HEK293 (cell line): ENCODE measurements at regions not wholly inside any gene's neighbourhood (a gene's known extent, or its start where the extent isn't known, plus 50 kb on each side); places are given as distances from the start of the nearest gene placed in this dataset.

ENCODE experiments used
- CTCF ChIA-PET: fragments of 350-600 bp; formaldehyde crosslinking; extraction: SDS; loops from one replicate; lab custom pipeline; 2021; ENCODE audit warnings: antibody characterized with exemption; lab: Yijun Ruan, JAX
- POLR2A ChIA-PET: fragments of 300-600 bp; formaldehyde crosslinking; extraction: SDS; loops from one replicate; lab custom pipeline; 2020; ENCODE audit warnings: antibody characterized with exemption, inconsistent platforms; lab: Yijun Ruan, JAX
- H3K27ac ChIP-seq: fragments of 200-500 bp; sonication (Bioruptor generic); 2 replicates; pipeline ENCODE4 v1.5.1; 2014; ENCODE audit warnings: low read depth, low read length, control low read depth, inconsistent platforms; ENCODE audit errors: extremely low read depth
- H3K36me3 ChIP-seq, 2 experiments: fragments of 200-500 bp in 1 of 2; sonication (Bioruptor generic) in 1 of 2; 1 replicate in 1 of 2; 2 replicates in 1 of 2; pipeline ENCODE4 v1.5.1; 2014 to 2017; ENCODE audit warnings: inconsistent platforms in 2 of 2, low read length in 2 of 2; ENCODE audit not compliant: control insufficient read depth in 2 of 2, insufficient read depth in 1 of 2
- H3K4me1 ChIP-seq: fragments of 200-500 bp; sonication (Bioruptor generic); 2 replicates; pipeline ENCODE4 v1.5.1; 2014; ENCODE audit warnings: mild to moderate bottlenecking, low read length, inconsistent platforms; ENCODE audit not compliant: control insufficient read depth, insufficient read depth
- H3K4me3 ChIP-seq: 2 replicates; pipeline ENCODE4 v1.5.1; 2011; ENCODE audit warnings: low read depth, mild to moderate bottlenecking, control low read depth, low read length, moderate library complexity
- H3K9me3 ChIP-seq: fragments of 200-500 bp; sonication (Bioruptor generic); 2 replicates; pipeline ENCODE4 v1.5.1; 2014; ENCODE audit warnings: low read depth, low read length, inconsistent platforms; ENCODE audit not compliant: control insufficient read depth, insufficient read depth
- KLF7 ChIP-seq: fragments of 450-650 bp; formaldehyde crosslinking; IDR thresholded peaks from 2 replicates; pipeline ENCODE4 v1.5.1; 2016; ENCODE audit warnings: missing biosample characterization, missing genetic modification characterization, borderline replicate concordance
- PATZ1 ChIP-seq: fragments of 450-650 bp; formaldehyde crosslinking; IDR thresholded peaks from 2 replicates; pipeline ENCODE4 v1.5.1; 2016; ENCODE audit warnings: missing biosample characterization, missing genetic modification characterization
- ZBTB20 ChIP-seq: fragments of 450-650 bp; formaldehyde crosslinking; IDR thresholded peaks from 2 replicates; pipeline ENCODE4 v1.5.1; 2016; ENCODE audit warnings: missing biosample characterization, missing genetic modification characterization
- ZBTB48 ChIP-seq: fragments of 450-650 bp; formaldehyde crosslinking; IDR thresholded peaks from 2 replicates; pipeline ENCODE4 v1.5.1; 2016; ENCODE audit warnings: missing biosample characterization, missing genetic modification characterization
- ZNF148 ChIP-seq: fragments of 450-650 bp; formaldehyde crosslinking; IDR thresholded peaks from 2 replicates; pipeline ENCODE4 v1.5.0; 2017; ENCODE audit warnings: missing biosample characterization, missing genetic modification characterization, borderline replicate concordance
- ZNF174 ChIP-seq: fragments of 450-650 bp; formaldehyde crosslinking; IDR thresholded peaks from 2 replicates; pipeline ENCODE4 v1.5.0; 2017; ENCODE audit warnings: missing biosample characterization, mild to moderate bottlenecking, missing genetic modification characterization
- ZNF202 ChIP-seq: fragments of 450-650 bp; formaldehyde crosslinking; IDR thresholded peaks from 2 replicates; pipeline ENCODE4 v1.5.1; 2016; ENCODE audit warnings: missing biosample characterization, missing genetic modification characterization, borderline replicate concordance
- ZNF530 ChIP-seq: fragments of 450-650 bp; formaldehyde crosslinking; IDR thresholded peaks from 2 replicates; pipeline ENCODE4 v1.5.1; 2016; ENCODE audit warnings: low read depth, missing biosample characterization, missing genetic modification characterization
- ZNF555 ChIP-seq: fragments of 450-650 bp; formaldehyde crosslinking; conservative IDR thresholded peaks from 2 replicates; pipeline ENCODE4 v1.5.1; 2017; ENCODE audit warnings: missing biosample characterization, mild to moderate bottlenecking, missing genetic modification characterization, inconsistent platforms
- ZNF626 ChIP-seq: fragments of 450-650 bp; sonication (Bioruptor Pico); formaldehyde crosslinking; IDR thresholded peaks from 2 replicates; pipeline ENCODE4 v1.5.1; 2018; ENCODE audit warnings: missing biosample characterization, missing genetic modification characterization, inconsistent platforms
- ZSCAN30 ChIP-seq: fragments of 450-650 bp; IDR thresholded peaks from 2 replicates; pipeline ENCODE4 v1.5.1; 2018; ENCODE audit warnings: missing biosample characterization, mild to moderate bottlenecking, missing genetic modification characterization, moderate library complexity
- TF ChIP-seq, protein P1 (sequence below): fragments of 450-650 bp; formaldehyde crosslinking; IDR thresholded peaks from 2 replicates; pipeline ENCODE4 v1.5.1; 2017; ENCODE audit warnings: missing biosample characterization, missing genetic modification characterization
- TF ChIP-seq, protein P2 (sequence below): fragments of 450-650 bp; formaldehyde crosslinking; IDR thresholded peaks from 2 replicates; pipeline ENCODE4 v1.5.1; 2016; ENCODE audit warnings: missing biosample characterization, missing genetic modification characterization
- TF ChIP-seq, protein P3 (sequence below): fragments of 450-650 bp; formaldehyde crosslinking; IDR thresholded peaks from 2 replicates; pipeline ENCODE4 v1.5.1; 2016; ENCODE audit warnings: missing biosample characterization, missing genetic modification characterization, low read depth

DNA sequence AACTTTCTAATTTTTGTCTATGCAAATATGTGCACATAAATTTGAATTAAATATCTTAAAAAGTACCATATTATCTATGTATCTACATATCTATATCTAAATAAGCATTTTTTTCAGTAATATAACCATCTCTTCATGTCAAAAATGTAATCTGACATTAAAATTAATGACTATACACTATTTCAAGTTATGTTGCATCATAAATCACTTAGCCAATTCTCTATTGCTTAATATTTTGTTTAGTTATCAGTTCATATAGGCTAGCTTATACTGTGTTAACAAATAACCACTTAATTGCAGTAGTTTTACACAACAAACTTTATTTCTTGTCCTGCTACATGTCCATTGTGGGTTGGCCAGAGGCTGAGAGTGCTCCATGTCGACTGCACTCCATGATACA is 360.8 kb downstream of the EPM2A start:
- Histone ChIP-seq H3K4me3 (no peak overlapping the region), H3K27ac (no peak overlapping the region), H3K4me1 (no peaks in the 10 kb centered on the region), H3K36me3 (no peaks in the 10 kb centered on the region), H3K9me3 (no peaks in the 10 kb centered on the region)
- CTCF ChIA-PET: no interaction called here
- POLR2A ChIA-PET: no interaction called here
- TF ChIP-seq ZNF202 (tag by site-specific recombination): no peak
- TF ChIP-seq ZNF174: no peak
- no peak for TF ChIP-seq ZNF626 (tag by site-specific recombination)
- no peak for TF ChIP-seq ZBTB20 (tag by site-specific recombination)
- TF ChIP-seq, protein P1, sequence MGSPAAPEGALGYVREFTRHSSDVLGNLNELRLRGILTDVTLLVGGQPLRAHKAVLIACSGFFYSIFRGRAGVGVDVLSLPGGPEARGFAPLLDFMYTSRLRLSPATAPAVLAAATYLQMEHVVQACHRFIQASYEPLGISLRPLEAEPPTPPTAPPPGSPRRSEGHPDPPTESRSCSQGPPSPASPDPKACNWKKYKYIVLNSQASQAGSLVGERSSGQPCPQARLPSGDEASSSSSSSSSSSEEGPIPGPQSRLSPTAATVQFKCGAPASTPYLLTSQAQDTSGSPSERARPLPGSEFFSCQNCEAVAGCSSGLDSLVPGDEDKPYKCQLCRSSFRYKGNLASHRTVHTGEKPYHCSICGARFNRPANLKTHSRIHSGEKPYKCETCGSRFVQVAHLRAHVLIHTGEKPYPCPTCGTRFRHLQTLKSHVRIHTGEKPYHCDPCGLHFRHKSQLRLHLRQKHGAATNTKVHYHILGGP (tag by site-specific recombination): no peak
- no peak for TF ChIP-seq ZNF148
- TF ChIP-seq KLF7 (tag by site-specific recombination): no peak
- TF ChIP-seq, protein P2, sequence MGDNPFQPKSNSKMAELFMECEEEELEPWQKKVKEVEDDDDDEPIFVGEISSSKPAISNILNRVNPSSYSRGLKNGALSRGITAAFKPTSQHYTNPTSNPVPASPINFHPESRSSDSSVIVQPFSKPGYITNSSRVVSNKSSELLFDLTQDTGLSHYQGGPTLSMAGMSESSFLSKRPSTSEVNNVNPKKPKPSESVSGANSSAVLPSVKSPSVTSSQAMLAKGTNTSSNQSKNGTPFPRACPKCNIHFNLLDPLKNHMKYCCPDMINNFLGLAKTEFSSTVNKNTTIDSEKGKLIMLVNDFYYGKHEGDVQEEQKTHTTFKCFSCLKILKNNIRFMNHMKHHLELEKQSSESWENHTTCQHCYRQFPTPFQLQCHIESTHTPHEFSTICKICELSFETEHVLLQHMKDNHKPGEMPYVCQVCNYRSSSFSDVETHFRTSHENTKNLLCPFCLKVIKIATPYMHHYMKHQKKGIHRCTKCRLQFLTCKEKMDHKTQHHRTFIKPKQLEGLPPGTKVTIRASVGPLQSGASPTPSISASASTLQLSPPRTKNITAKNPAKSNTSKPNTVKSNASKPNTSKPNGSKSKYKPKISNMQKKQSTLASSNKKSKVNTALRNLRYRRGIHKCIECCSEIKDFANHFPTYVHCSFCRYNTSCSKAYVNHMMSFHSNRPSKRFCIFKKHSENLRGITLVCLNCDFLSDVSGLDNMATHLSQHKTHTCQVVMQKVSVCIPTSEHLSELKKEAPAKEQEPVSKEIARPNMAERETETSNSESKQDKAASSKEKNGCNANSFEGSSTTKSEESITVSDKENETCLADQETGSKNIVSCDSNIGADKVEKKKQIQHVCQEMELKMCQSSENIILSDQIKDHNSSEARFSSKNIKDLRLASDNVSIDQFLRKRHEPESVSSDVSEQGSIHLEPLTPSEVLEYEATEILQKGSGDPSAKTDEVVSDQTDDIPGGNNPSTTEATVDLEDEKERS (tag by site-specific recombination): no peak
- TF ChIP-seq, protein P3, sequence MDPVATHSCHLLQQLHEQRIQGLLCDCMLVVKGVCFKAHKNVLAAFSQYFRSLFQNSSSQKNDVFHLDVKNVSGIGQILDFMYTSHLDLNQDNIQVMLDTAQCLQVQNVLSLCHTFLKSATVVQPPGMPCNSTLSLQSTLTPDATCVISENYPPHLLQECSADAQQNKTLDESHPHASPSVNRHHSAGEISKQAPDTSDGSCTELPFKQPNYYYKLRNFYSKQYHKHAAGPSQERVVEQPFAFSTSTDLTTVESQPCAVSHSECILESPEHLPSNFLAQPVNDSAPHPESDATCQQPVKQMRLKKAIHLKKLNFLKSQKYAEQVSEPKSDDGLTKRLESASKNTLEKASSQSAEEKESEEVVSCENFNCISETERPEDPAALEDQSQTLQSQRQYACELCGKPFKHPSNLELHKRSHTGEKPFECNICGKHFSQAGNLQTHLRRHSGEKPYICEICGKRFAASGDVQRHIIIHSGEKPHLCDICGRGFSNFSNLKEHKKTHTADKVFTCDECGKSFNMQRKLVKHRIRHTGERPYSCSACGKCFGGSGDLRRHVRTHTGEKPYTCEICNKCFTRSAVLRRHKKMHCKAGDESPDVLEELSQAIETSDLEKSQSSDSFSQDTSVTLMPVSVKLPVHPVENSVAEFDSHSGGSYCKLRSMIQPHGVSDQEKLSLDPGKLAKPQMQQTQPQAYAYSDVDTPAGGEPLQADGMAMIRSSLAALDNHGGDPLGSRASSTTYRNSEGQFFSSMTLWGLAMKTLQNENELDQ (tag by site-specific recombination): no peak
- TF ChIP-seq ZNF555 (tag by site-specific recombination): no peak
- no peak for TF ChIP-seq ZSCAN30 (tag by site-specific recombination)
- no peak for TF ChIP-seq ZNF530 (tag by site-specific recombination)
- TF ChIP-seq PATZ1 (tag by site-specific recombination): no peak
- no peak for TF ChIP-seq ZBTB48 (tag by site-specific recombination)
